Amniotic epithelial cell (primary cell): ENCODE measurements at regions not wholly inside any gene's neighbourhood (a gene's known extent, or its start where the extent isn't known, plus 50 kb on each side); places are given as distances from the start of the nearest gene placed in this dataset.
"Not testable (repeated sequence)": the region's sequence is repeated elsewhere in the genome, so short reads cannot be mapped to it uniquely, and the experiment has no call there.

Experiments used
- DNase-seq: peaks from one replicate; pipeline ENCODE4 v3.0.0-alpha.2; 2010; ENCODE audit warnings: low read depth

- DNase-seq: no peak
Measured at GRCh38 chrX:84611843-84612636, 109.8 kb upstream of the HDX start.

- no peak for DNase-seq
Measured at GRCh38 chrX:84634201-84634782, 132.0 kb upstream of the HDX start.

GRCh38 chrX:84666086-84666485 lies 163.8 kb upstream of the HDX start:
- no peak for DNase-seq

GRCh38 chrX:84690228-84690627 lies 188.0 kb upstream of the HDX start:
- DNase-seq: no peak

GRCh38 chrX:84709987-84710386 lies 207.7 kb upstream of the HDX start:
- no peak for DNase-seq

GRCh38 chrX:84710611-84711010 lies 208.4 kb upstream of the HDX start:
- DNase-seq: no peak

GRCh38 chrX:84712621-84713020 lies 210.4 kb upstream of the HDX start:
- DNase-seq: no peak

- DNase-seq: no peak
Measured at GRCh38 chrX:84715315-84715714, 213.1 kb upstream of the HDX start.

- DNase-seq: no peak
Measured at GRCh38 chrX:84717343-84717742, 215.1 kb upstream of the HDX start.

- no peak for DNase-seq
Measured at GRCh38 chrX:84721416-84721815, 219.2 kb upstream of the HDX start.

- DNase-seq: no peak
Measured at GRCh38 chrX:84724576-84724975, 222.3 kb upstream of the HDX start.

- no peak for DNase-seq
Measured at GRCh38 chrX:84729408-84729807, 227.2 kb upstream of the HDX start.

- DNase-seq: peak; percentile 31
Measured at GRCh38 chrX:84729809-84730208, 227.6 kb upstream of the HDX start.

- DNase-seq: peak; percentile 54
Measured at GRCh38 chrX:84735025-84735424, 232.8 kb upstream of the HDX start.

GRCh38 chrX:84737471-84737871 lies 235.2 kb upstream of the HDX start:
- peak; percentile 57 for DNase-seq

GRCh38 chrX:84747516-84747915 lies 245.3 kb upstream of the HDX start:
- no peak for DNase-seq

- no peak for DNase-seq
Measured at GRCh38 chrX:84748965-84749656, 246.9 kb upstream of the HDX start.

GRCh38 chrX:84760560-84760959 lies 243.1 kb upstream of the APOOL start:
- DNase-seq: no peak

- no peak for DNase-seq
Measured at GRCh38 chrX:84796321-84796720, 207.4 kb upstream of the APOOL start.

GRCh38 chrX:84830836-84831235 lies 172.8 kb upstream of the APOOL start:
- DNase-seq: no peak

- not testable (repeated sequence) for DNase-seq
Measured at GRCh38 chrX:84846541-84846940, 157.1 kb upstream of the APOOL start.

- DNase-seq: not testable (repeated sequence)
Measured at GRCh38 chrX:84851183-84851582, 152.5 kb upstream of the APOOL start.

- DNase-seq: not testable (repeated sequence)
Measured at GRCh38 chrX:84856791-84857190, 146.9 kb upstream of the APOOL start.
